Uterus (tissue), 3 donors: ENCODE measurements at regions not wholly inside any gene's neighbourhood (a gene's known extent, or its start where the extent isn't known, plus 50 kb on each side); places are given as distances from the start of the nearest gene placed in this dataset.

Experiments
- DNase-seq, 2 donors: peaks; one replicate each; pipeline ENCODE4 v3.0.0-alpha.2; 2019 to 2020
- H3K27ac ChIP-seq, 2 donors: fragments of 200-600 bp; sonication (generic); 1 replicate in 1 of 2; 2 replicates in 1 of 2; pipeline ENCODE4 v1.5.1; 2016 to 2018
- H3K27me3 ChIP-seq, 2 donors: fragments of 200-600 bp; sonication (generic); one replicate each; pipeline ENCODE4 v1.5.1; 2018 to 2019; ENCODE audit warnings: control low read depth in 1 of 2
- H3K36me3 ChIP-seq, 2 donors: fragments of 200-600 bp; sonication (generic); one replicate each; pipeline ENCODE4 v1.5.1; 2019; ENCODE audit warnings: control low read depth in 1 of 2
- H3K4me1 ChIP-seq, 2 donors: fragments of 200-600 bp; sonication (generic); one replicate each; pipeline ENCODE4 v1.5.1; 2018 to 2019; ENCODE audit warnings: control low read depth in 1 of 2
- H3K4me3 ChIP-seq, 2 donors: fragments of 200-600 bp; sonication (generic); 1 replicate in 1 of 2; 2 replicates in 1 of 2; pipeline ENCODE4 v1.5.1; 2018 to 2019; ENCODE audit warnings: mild to moderate bottlenecking in 1 of 2
- H3K9me3 ChIP-seq, 2 donors: fragments of 200-600 bp; sonication (generic); one replicate each; pipeline ENCODE4 v1.5.1; 2019; ENCODE audit warnings: control low read depth in 1 of 2
- POLR2A ChIP-seq, 2 donors: fragments of 450-650 bp; IDR thresholded peaks; one replicate each; pipeline ENCODE4 v1.6.1; 2016; ENCODE audit warnings: antibody characterized with exemption in 2 of 2, mild to moderate bottlenecking in 1 of 2, moderate library complexity in 1 of 2
- intact Hi-C: fragments of 100-400 bp; cut with DNase I; formaldehyde crosslinking; loops from one replicate; pipeline ENCODE4 v1.15.1; 2023; ENCODE audit warnings: low total_unique reads
- TF ChIP-seq, protein P1 (sequence below), 4 experiments: fragments of 200-600 bp in 2 of 4; fragments of 450-650 bp in 2 of 4; sonication (generic) in 2 of 4; IDR thresholded peaks; one replicate each; pipeline ENCODE4 v1.5.1; 2016 to 2019; ENCODE audit warnings: antibody characterized with exemption in 4 of 4, mild to moderate bottlenecking in 2 of 4, moderate library complexity in 1 of 4
- donor health status: DM: yes; HTN: yes; CAD: no.

DNA sequence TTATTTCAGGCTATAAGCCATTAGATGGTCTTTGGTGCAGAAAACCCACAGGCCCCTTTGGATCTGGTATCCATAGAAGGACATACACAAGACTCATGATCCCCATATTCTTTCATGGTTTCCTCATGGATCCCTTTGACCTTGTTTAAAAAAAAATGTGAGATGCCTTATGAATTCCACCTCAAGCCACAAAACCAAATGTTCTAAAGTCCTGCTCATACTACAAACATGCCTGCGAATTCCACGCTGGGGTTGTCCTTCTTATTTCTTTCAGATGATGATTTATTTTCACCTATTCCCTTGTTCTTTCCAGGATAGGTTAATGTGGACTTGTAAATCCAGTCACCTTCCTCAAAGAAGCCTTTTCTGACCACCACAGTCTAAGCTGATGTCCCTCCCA is 256.9 kb upstream of the DPYD start:
- Histone ChIP-seq H3K27me3 (no peaks in the 10 kb centered on the region), H3K27ac (no peak overlapping the region), H3K36me3 (no peaks in the 10 kb centered on the region), H3K9me3 (no peaks in the 10 kb centered on the region), H3K4me1 (no peaks in the 10 kb centered on the region), H3K4me3 (no peak overlapping the region)
- TF ChIP-seq, protein P1, sequence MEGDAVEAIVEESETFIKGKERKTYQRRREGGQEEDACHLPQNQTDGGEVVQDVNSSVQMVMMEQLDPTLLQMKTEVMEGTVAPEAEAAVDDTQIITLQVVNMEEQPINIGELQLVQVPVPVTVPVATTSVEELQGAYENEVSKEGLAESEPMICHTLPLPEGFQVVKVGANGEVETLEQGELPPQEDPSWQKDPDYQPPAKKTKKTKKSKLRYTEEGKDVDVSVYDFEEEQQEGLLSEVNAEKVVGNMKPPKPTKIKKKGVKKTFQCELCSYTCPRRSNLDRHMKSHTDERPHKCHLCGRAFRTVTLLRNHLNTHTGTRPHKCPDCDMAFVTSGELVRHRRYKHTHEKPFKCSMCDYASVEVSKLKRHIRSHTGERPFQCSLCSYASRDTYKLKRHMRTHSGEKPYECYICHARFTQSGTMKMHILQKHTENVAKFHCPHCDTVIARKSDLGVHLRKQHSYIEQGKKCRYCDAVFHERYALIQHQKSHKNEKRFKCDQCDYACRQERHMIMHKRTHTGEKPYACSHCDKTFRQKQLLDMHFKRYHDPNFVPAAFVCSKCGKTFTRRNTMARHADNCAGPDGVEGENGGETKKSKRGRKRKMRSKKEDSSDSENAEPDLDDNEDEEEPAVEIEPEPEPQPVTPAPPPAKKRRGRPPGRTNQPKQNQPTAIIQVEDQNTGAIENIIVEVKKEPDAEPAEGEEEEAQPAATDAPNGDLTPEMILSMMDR (IDR thresholded peaks at IDR 0.05): no peak
- no peak for TF ChIP-seq POLR2A (IDR thresholded peaks at IDR 0.05)
- no peak for DNase-seq
- intact Hi-C loops: no loop called here

DNA sequence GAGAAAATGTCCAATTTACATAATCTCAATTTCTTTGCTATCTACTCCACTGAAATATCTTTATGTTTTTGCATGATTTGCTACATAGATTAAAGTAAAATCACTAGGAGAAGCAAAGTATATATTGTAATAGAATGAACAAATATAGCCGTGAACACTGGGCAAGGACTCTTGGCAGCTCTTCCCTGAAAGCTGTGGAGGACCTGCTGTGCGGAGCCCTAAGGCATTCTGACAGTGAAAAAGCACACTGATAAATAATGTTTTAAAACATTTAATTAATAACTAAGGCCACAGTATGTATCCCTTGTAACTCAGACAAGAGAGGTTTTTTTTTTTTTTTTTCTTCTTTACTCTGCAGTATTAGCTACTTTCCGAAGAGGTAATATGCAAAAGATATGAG is 256.1 kb upstream of the DPYD start:
- Histone ChIP-seq H3K27me3 (no peaks in the 10 kb centered on the region), H3K27ac (no peak overlapping the region), H3K4me1 (no peaks in the 10 kb centered on the region), H3K36me3 (no peaks in the 10 kb centered on the region), H3K9me3 (no peaks in the 10 kb centered on the region), H3K4me3 (no peak overlapping the region)
- intact Hi-C loops: no loop called here
- TF ChIP-seq, protein P1 (IDR thresholded peaks at IDR 0.05): no peak
- TF ChIP-seq POLR2A (IDR thresholded peaks at IDR 0.05): no peak
- no peak for DNase-seq

DNA sequence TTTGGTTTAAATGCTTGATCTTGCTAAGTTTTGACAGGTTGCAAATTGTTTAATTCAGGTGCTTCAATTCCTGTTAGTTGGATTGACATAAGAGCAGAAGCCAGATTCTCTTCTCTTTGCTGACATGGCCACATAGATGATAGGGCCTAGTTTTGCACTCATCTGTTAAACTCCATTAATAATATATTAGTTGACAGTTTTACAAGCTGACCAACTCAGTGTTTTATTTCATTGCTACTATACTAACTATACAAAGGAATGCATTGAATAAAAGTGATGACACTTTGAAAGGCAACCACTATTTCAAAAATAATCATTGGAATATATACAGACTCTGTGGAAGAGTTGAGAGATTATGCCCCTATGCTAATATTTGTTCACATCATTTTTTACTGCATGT is 255.6 kb upstream of the DPYD start:
- Histone ChIP-seq H3K9me3 (no peaks in the 10 kb centered on the region), H3K4me3 (no peak overlapping the region), H3K4me1 (no peaks in the 10 kb centered on the region), H3K27me3 (no peaks in the 10 kb centered on the region), H3K27ac (no peak overlapping the region), H3K36me3 (no peaks in the 10 kb centered on the region)
- intact Hi-C loops: no loop called here
- no peak for TF ChIP-seq POLR2A (IDR thresholded peaks at IDR 0.05)
- DNase-seq: no peak

DNA sequence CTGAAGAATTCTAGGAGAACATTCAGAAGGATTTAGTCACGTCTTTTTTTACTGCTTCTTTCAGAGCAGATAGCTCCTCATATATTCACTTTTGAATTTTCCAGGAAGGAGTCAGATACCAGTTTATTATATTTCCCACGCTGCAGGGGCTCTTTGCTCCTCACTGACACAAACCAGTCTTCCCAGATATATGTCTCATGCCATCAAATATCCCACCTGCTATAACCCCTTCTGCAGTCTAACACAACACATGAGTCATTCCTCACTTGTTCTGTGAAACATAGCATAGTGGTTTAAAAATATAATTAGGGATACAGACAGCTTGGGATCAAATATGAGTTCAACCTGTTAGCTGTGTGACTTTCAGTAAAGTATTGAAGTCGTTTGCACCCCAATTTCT is 251.7 kb upstream of the DPYD start:
- H3K9me3 ChIP-seq: no peaks in the 10 kb centered on the region
- H3K27me3 ChIP-seq: no peaks in the 10 kb centered on the region
- H3K27ac ChIP-seq: no peak overlapping the region
- DNase-seq: no peak
- TF ChIP-seq POLR2A (IDR thresholded peaks at IDR 0.05): no peak
- TF ChIP-seq, protein P1 (IDR thresholded peaks at IDR 0.05): no peak
- H3K4me1 ChIP-seq: no peaks in the 10 kb centered on the region
- intact Hi-C loops: no loop called here
- H3K4me3 ChIP-seq: no peak overlapping the region
- H3K36me3 ChIP-seq: no peaks in the 10 kb centered on the region

DNA sequence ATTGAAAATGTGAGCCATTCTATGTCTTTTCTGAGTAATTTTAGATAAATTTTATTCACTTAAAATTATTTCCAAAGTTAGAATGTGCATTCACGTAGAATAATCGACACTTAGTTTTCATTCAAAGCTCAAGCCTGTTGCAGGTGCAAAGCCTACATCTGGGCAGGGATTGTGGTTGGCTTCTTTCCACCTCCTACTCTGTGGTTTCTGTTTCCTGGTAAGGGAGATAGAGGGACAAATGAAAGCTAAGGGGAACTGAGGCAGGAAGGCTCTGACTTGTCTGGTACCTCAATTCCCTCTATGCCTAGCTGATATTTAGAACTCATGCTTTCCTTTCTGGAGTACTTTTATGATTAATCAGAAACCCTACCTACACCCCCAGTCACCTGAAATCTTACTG is 251.2 kb upstream of the DPYD start:
- TF ChIP-seq POLR2A (IDR thresholded peaks at IDR 0.05): no peak
- TF ChIP-seq, protein P1 (IDR thresholded peaks at IDR 0.05): no peak
- Histone ChIP-seq H3K27ac (no peak overlapping the region), H3K4me3 (no peak overlapping the region), H3K36me3 (no peaks in the 10 kb centered on the region), H3K27me3 (no peaks in the 10 kb centered on the region), H3K4me1 (no peaks in the 10 kb centered on the region), H3K9me3 (no peaks in the 10 kb centered on the region)
- no peak for DNase-seq
- intact Hi-C loops: no loop called here

DNA sequence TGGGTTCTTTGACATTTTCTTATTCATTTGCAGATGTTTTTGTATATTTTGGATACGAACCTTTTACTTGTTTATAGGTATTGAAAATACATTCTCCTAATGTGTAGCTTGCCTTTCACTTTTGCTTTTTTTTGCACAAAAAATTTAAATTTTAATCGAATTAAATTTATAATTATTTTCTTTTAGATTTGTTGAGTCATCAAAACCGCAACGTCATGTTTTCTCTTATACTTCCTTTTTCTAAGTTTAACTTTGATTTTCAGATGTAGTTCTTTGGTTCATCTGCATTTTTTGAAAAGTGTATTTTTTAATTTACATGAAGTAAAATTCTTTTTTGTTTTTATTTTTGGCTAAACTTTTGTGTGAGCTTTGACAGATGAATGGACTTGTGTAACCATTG is 243.7 kb upstream of the DPYD start:
- H3K9me3 ChIP-seq: no peaks in the 10 kb centered on the region
- H3K27ac ChIP-seq: no peak overlapping the region
- H3K36me3 ChIP-seq: no peaks in the 10 kb centered on the region
- TF ChIP-seq POLR2A (IDR thresholded peaks at IDR 0.05): no peak
- intact Hi-C loops: no loop called here
- DNase-seq: no peak
- no peaks in the 10 kb centered on the region for H3K4me1 ChIP-seq
- H3K27me3 ChIP-seq: no peaks in the 10 kb centered on the region
- no peak overlapping the region for H3K4me3 ChIP-seq
